HG03469 (cell line): ENCODE measurements at regions not wholly inside any gene's neighbourhood (a gene's known extent, or its start where the extent isn't known, plus 50 kb on each side); places are given as distances from the start of the nearest gene placed in this dataset.

Source experiments
- ATAC-seq: cut with Tn5 transposase; IDR thresholded peaks from one replicate; pipeline ENCODE4 v1.9.1; 2021; ENCODE audit warnings: mild to moderate bottlenecking, moderate library complexity, moderate number of reproducible peaks; ENCODE audit not compliant: unreplicated experiment

- no peak for ATAC-seq
Measured at GRCh38 chr21:36627242-36627641, 71.7 kb upstream of the SIM2 start.

GRCh38 chr21:36628106-36628505 is 70.8 kb upstream of the SIM2 start:
- ATAC-seq, result no peak

GRCh38 chr21:36628761-36629460 is 70.0 kb upstream of the SIM2 start:
- ATAC-seq, result no peak

- no peak for ATAC-seq
Measured at GRCh38 chr21:36630485-36631206, 68.3 kb upstream of the SIM2 start.

- ATAC-seq, result no peak
Measured at GRCh38 chr21:36636016-36636415, 62.9 kb upstream of the SIM2 start.

- no peak for ATAC-seq
Measured at GRCh38 chr21:36636439-36636838, 62.5 kb upstream of the SIM2 start.

GRCh38 chr21:36639769-36640168 is 59.1 kb upstream of the SIM2 start:
- ATAC-seq, result no peak

GRCh38 chr21:36640174-36640720 is 58.7 kb upstream of the SIM2 start:
- no peak for ATAC-seq

- no peak for ATAC-seq
Measured at GRCh38 chr21:36640721-36641244, 58.1 kb upstream of the SIM2 start.

- no peak for ATAC-seq
Measured at GRCh38 chr21:36641346-36641745, 57.6 kb upstream of the SIM2 start.

- ATAC-seq, result no peak
Measured at GRCh38 chr21:36641886-36642285, 57.0 kb upstream of the SIM2 start.

GRCh38 chr21:36642777-36643176 is 56.1 kb upstream of the SIM2 start:
- ATAC-seq, result no peak

- ATAC-seq, result no peak
Measured at GRCh38 chr21:36643374-36644250, 55.3 kb upstream of the SIM2 start.

GRCh38 chr21:36646011-36646410 is 52.9 kb upstream of the SIM2 start:
- no peak for ATAC-seq

GRCh38 chr21:36646645-36647044 is 52.3 kb upstream of the SIM2 start:
- ATAC-seq, result no peak

- no peak for ATAC-seq
Measured at GRCh38 chr21:36647279-36648093, 51.4 kb upstream of the SIM2 start.
